ENCODE measurements at regions not wholly inside any gene's neighbourhood (a gene's known extent, or its start where the extent isn't known, plus 50 kb on each side); places are given as distances from the start of the nearest gene placed in this dataset.

DNA sequence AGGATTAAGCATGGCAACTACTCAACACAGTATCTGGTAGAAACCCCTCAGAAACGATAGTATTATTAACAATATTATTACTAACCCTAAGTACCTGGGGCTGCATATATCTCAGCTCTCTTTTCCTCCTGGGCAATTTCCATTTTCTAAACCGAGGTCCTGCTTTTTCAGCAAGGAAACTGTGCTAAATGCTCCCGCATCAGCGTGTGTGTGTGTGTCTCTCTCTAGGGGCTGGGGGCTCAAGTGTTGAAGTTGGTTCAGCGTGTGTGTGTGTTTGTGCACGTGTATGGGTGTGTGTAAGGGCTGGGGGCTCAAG lies 169.3 kb upstream of the MAF start:
- no peaks in the 10 kb centered on the region for H4K20me1 ChIP-seq (ENCODE audit: insufficient read depth, low read length, poor library complexity, severe bottlenecking)
- H3K4me2 ChIP-seq (ENCODE audit: low read depth, low read length, poor library complexity, severe bottlenecking): peak overlapping the region; percentile 74
- H3K9me3 ChIP-seq (ENCODE audit: insufficient read depth, low read depth, low read length): no peaks in the 10 kb centered on the region
- peaks cover 6% of the 10 kb centered on the region for H3K4me1 ChIP-seq (ENCODE audit: insufficient read depth, low read length, poor library complexity, severe bottlenecking)
- peak overlapping the region; percentile 47 for H3K9ac ChIP-seq (ENCODE audit: low read depth, low read length, poor library complexity, severe bottlenecking)
- TF ChIP-seq, protein P1, sequence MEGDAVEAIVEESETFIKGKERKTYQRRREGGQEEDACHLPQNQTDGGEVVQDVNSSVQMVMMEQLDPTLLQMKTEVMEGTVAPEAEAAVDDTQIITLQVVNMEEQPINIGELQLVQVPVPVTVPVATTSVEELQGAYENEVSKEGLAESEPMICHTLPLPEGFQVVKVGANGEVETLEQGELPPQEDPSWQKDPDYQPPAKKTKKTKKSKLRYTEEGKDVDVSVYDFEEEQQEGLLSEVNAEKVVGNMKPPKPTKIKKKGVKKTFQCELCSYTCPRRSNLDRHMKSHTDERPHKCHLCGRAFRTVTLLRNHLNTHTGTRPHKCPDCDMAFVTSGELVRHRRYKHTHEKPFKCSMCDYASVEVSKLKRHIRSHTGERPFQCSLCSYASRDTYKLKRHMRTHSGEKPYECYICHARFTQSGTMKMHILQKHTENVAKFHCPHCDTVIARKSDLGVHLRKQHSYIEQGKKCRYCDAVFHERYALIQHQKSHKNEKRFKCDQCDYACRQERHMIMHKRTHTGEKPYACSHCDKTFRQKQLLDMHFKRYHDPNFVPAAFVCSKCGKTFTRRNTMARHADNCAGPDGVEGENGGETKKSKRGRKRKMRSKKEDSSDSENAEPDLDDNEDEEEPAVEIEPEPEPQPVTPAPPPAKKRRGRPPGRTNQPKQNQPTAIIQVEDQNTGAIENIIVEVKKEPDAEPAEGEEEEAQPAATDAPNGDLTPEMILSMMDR (conservative IDR thresholded peaks at IDR 0.05; ENCODE audit: low read length): no peak
- TF ChIP-seq EZH2phosphoT487 (IDR thresholded peaks at IDR 0.05; ENCODE audit: borderline replicate concordance): no peak
- no peaks in the 10 kb centered on the region for H3K27me3 ChIP-seq (ENCODE audit: insufficient read depth, low read length, poor library complexity, severe bottlenecking)
- no peaks in the 10 kb centered on the region for H3F3A ChIP-seq (ENCODE audit: low read depth)
- no peaks in the 10 kb centered on the region for H3K36me3 ChIP-seq (ENCODE audit: insufficient read depth, low read length)
- H3K9me2 ChIP-seq (replicated peaks; ENCODE audit: low read depth, low read length): no peaks in the 10 kb centered on the region
- H2AFZ ChIP-seq (ENCODE audit: low read length): peak overlapping the region; percentile 99
- peak overlapping the region; percentile 74 for H3K4me3 ChIP-seq (ENCODE audit: low read length, poor library complexity, severe bottlenecking)
- H3K79me2 ChIP-seq (ENCODE audit: insufficient read depth, low read length): no peaks in the 10 kb centered on the region

DNA sequence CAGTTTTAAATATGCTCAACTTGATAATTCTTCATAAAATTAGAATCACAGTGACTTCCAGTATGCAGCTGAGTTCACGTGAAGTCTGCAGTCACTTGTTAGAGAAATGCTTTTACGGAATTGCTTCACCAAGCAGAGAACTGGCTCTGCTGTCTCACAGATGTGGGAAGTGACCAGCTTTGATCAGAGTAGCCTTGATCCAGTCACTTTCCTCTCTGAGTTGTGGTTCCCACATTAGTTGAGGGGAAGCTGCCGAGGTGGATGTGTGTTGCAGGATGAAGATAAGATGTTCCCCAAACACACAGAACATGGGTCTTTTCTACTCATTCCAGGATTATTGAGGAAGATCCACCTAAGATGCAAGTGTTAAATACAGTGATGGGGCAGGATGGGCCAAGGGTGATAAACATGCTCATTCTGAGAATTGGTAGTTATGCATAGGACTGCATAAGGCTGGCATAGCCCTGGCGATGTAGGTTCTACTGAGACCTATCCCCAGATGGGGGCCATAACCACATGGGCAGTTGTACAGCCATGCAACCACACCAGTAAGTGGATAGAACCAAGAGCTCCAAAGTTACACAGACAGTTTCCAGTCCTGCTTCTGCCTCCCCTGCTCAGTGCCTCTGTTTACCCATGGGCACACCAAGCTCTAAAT lies 168.9 kb upstream of the MAF start:
- Histone ChIP-seq H2AFZ (ENCODE audit: low read length) (peak overlapping the region; percentile 10; the same call in 1 of the 2 replicates), H3K27me3 (ENCODE audit: insufficient read depth, low read length, poor library complexity, severe bottlenecking) (no peaks in the 10 kb centered on the region), H3F3A (ENCODE audit: low read depth) (no peaks in the 10 kb centered on the region), H3K4me3 (ENCODE audit: low read length, poor library complexity, severe bottlenecking) (no peak overlapping the region), H3K79me2 (ENCODE audit: insufficient read depth, low read length) (no peaks in the 10 kb centered on the region), H3K4me1 (ENCODE audit: insufficient read depth, low read length, poor library complexity, severe bottlenecking) (peaks cover 6% of the 10 kb centered on the region), H3K9ac (ENCODE audit: low read depth, low read length, poor library complexity, severe bottlenecking) (no peak overlapping the region), H3K36me3 (ENCODE audit: insufficient read depth, low read length) (no peaks in the 10 kb centered on the region), H4K20me1 (ENCODE audit: insufficient read depth, low read length, poor library complexity, severe bottlenecking) (no peaks in the 10 kb centered on the region), H3K9me3 (ENCODE audit: insufficient read depth, low read depth, low read length) (no peaks in the 10 kb centered on the region), H3K9me2 (replicated peaks; ENCODE audit: low read depth, low read length) (no peaks in the 10 kb centered on the region), H3K4me2 (ENCODE audit: low read depth, low read length, poor library complexity, severe bottlenecking) (no peak overlapping the region)
- TF ChIP-seq EZH2phosphoT487 (IDR thresholded peaks at IDR 0.05; ENCODE audit: borderline replicate concordance): no peak

DNA sequence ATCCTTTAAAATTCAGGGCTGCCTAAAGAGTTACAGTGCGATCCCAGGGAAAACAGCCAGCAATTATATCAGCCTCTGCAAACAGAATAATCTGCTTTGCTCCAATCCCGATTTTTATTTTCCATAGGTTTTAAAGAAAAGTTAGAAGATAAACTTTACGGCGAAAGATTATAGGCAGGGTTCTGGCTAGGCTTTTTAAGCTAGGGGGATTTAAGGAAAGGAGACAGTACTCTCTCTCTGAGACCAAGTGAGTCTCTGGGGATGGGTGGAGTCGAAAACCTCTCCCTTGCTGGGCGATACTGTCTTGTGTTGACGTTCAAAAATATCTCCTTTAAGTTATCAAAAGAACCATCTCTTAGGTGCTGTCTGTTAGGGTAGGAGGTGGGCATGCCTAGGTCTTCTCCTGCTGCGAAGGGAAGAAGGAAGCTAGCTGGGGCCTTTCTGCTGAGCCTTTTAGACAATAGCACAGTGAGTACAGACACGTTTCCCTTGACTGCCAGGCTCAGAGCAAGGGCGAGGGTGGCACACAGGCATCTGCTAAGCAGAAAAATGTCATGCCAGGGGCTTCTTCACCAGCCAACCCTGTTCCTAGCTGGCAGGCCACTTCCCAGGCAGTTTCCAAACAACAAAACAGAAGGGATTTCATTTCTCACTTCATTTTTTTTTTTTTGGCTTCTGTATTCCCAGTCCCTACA lies 167.9 kb upstream of the MAF start:
- Histone ChIP-seq H3K4me3 (ENCODE audit: low read length, poor library complexity, severe bottlenecking) (no peak overlapping the region), H3K4me1 (ENCODE audit: insufficient read depth, low read length, poor library complexity, severe bottlenecking) (peaks cover 6% of the 10 kb centered on the region), H3F3A (ENCODE audit: low read depth) (no peaks in the 10 kb centered on the region), H4K20me1 (ENCODE audit: insufficient read depth, low read length, poor library complexity, severe bottlenecking) (no peaks in the 10 kb centered on the region), H3K4me2 (ENCODE audit: low read depth, low read length, poor library complexity, severe bottlenecking) (no peak overlapping the region), H2AFZ (ENCODE audit: low read length) (peak overlapping the region; percentile 21), H3K79me2 (ENCODE audit: insufficient read depth, low read length) (no peaks in the 10 kb centered on the region), H3K9me3 (ENCODE audit: insufficient read depth, low read depth, low read length) (no peaks in the 10 kb centered on the region), H3K9ac (ENCODE audit: low read depth, low read length, poor library complexity, severe bottlenecking) (no peak overlapping the region), H3K36me3 (ENCODE audit: insufficient read depth, low read length) (no peaks in the 10 kb centered on the region), H3K27me3 (ENCODE audit: insufficient read depth, low read length, poor library complexity, severe bottlenecking) (no peaks in the 10 kb centered on the region), H3K9me2 (replicated peaks; ENCODE audit: low read depth, low read length) (no peaks in the 10 kb centered on the region)
- no peak for TF ChIP-seq EZH2phosphoT487 (IDR thresholded peaks at IDR 0.05; ENCODE audit: borderline replicate concordance)
- TF ChIP-seq, protein P1 (conservative IDR thresholded peaks at IDR 0.05; ENCODE audit: low read length): no peak
